ENCODE measurements at regions not wholly inside any gene's neighbourhood (a gene's known extent, or its start where the extent isn't known, plus 50 kb on each side); places are given as distances from the start of the nearest gene placed in this dataset.
"Not testable (repeated sequence)": the region's sequence is repeated elsewhere in the genome, so short reads cannot be mapped to it uniquely, and the experiment has no call there.

GRCh38 chr5:172530878-172531703 is 76.8 kb upstream of the SH3PXD2B start:
- no peak for DNase-seq (ENCODE audit: low read depth in 4 of 4, low spot score in 3 of 4)

GRCh38 chr5:172530406-172530805 is 76.1 kb upstream of the SH3PXD2B start:
- DNase-seq (ENCODE audit: low read depth in 4 of 4, low spot score in 3 of 4), result no peak

GRCh38 chr5:172529896-172530295 is 75.6 kb upstream of the SH3PXD2B start:
- no peak for DNase-seq (ENCODE audit: low read depth in 4 of 4, low spot score in 3 of 4)

- no peak for DNase-seq (ENCODE audit: low read depth in 4 of 4, low spot score in 3 of 4)
These were observed 74.1 kb upstream of the SH3PXD2B start for GRCh38 chr5:172528440-172528839.

GRCh38 chr5:172527559-172527958 is 73.2 kb upstream of the SH3PXD2B start:
- DNase-seq (ENCODE audit: low read depth in 4 of 4, low spot score in 3 of 4), result no peak

- no peak for DNase-seq (ENCODE audit: low read depth in 4 of 4, low spot score in 3 of 4)
These were observed 71.7 kb upstream of the SH3PXD2B start for GRCh38 chr5:172525996-172526360.

GRCh38 chr5:172525307-172525995 is 71.1 kb upstream of the SH3PXD2B start:
- DNase-seq (ENCODE audit: low read depth in 4 of 4, low spot score in 3 of 4), result no peak

GRCh38 chr5:172524573-172525021 is 70.3 kb upstream of the SH3PXD2B start:
- DNase-seq (ENCODE audit: low read depth in 4 of 4, low spot score in 3 of 4), result no peak

GRCh38 chr5:172523146-172523745 is 68.9 kb upstream of the SH3PXD2B start:
- DNase-seq (ENCODE audit: low read depth in 4 of 4, low spot score in 3 of 4), result no peak

- no peak for DNase-seq (ENCODE audit: low read depth in 4 of 4, low spot score in 3 of 4)
These were observed 67.1 kb upstream of the SH3PXD2B start for GRCh38 chr5:172521338-172521932.

GRCh38 chr5:172511952-172512351 is 57.6 kb upstream of the SH3PXD2B start:
- DNase-seq (ENCODE audit: low read depth in 4 of 4, low spot score in 3 of 4), result no peak

GRCh38 chr5:172509405-172509781 is 55.1 kb upstream of the SH3PXD2B start:
- DNase-seq (ENCODE audit: low read depth in 4 of 4, low spot score in 3 of 4), result no peak

GRCh38 chr5:172508471-172509404 is 54.4 kb upstream of the SH3PXD2B start:
- DNase-seq (ENCODE audit: low read depth in 4 of 4, low spot score in 3 of 4), result no peak

- DNase-seq (ENCODE audit: low read depth in 4 of 4, low spot score in 3 of 4), result not testable (repeated sequence)
These were observed 53.2 kb upstream of the SH3PXD2B start for GRCh38 chr5:172507485-172507884.

- DNase-seq (ENCODE audit: low read depth in 4 of 4, low spot score in 3 of 4), result no peak
These were observed 52.6 kb upstream of the SH3PXD2B start for GRCh38 chr5:172506921-172507320.

GRCh38 chr5:172506251-172506650 is 51.9 kb upstream of the SH3PXD2B start:
- DNase-seq (ENCODE audit: low read depth in 4 of 4, low spot score in 3 of 4), result no peak

- no peak for DNase-seq (ENCODE audit: low read depth in 4 of 4, low spot score in 3 of 4)
These were observed 51.5 kb upstream of the SH3PXD2B start for GRCh38 chr5:172505845-172506244.

- DNase-seq (ENCODE audit: low read depth in 4 of 4, low spot score in 3 of 4), result no peak
These were observed 51.1 kb upstream of the SH3PXD2B start for GRCh38 chr5:172505403-172505759.

GRCh38 chr5:172504701-172505402 is 50.5 kb upstream of the SH3PXD2B start:
- no peak for DNase-seq (ENCODE audit: low read depth in 4 of 4, low spot score in 3 of 4)

Measured in left renal pelvis (tissue), 4 donors.